Inferior parietal cortex (tissue), 1 donor: ENCODE measurements at regions not wholly inside any gene's neighbourhood (a gene's known extent, or its start where the extent isn't known, plus 50 kb on each side); places are given as distances from the start of the nearest gene placed in this dataset.

ENCODE experiments used
- DNase-seq: peaks from one replicate; pipeline ENCODE4 v3.0.0-alpha.2; 2016; ENCODE audit errors: extremely low spot score

DNA sequence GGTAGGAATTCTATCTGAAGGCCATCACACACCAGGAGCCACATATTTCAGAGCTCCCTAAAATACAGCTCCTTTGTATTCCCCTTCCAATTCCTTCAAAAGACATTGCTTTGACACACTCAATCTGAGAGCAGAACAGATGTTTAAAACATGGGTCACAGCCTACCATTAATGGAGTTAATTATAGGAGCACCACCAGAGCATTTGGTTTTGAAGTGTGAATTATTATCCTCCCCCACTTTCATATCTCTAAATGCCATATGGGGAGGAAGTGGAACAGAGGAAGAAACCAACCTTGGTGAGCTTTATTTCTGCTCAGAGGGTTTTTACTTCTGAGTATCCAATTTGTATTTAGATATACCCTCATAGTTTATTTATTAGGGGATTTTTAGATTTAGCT lies 50.7 kb upstream of the TNFRSF21 start:
- no peak for DNase-seq

DNA sequence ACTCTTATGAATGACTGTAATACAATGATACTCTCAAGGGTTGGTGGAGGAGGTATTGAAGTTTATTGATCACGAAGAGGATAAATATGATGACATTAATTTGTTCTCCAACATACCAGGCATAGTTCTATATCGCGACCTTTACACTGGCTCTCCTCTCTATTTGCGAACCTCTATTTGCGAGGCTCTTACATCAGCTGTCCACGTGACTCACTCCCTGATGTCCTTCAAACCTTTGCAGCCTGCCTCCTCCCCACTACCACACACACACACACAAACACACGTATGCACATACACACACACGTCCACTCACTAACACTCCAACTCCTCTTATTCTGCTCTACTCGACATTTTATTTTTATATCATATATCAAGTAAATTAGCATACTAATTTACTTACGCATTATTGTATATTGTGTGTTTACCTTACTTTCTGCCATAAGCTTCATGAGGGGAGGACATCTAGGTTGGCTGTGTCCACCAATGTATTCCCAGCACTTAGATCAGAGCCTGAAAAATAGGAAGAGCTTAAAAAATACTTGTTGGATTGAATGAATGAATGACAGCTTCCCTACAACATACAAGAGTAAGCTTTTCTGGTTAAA lies 53.3 kb upstream of the TNFRSF21 start:
- DNase-seq: no peak

DNA sequence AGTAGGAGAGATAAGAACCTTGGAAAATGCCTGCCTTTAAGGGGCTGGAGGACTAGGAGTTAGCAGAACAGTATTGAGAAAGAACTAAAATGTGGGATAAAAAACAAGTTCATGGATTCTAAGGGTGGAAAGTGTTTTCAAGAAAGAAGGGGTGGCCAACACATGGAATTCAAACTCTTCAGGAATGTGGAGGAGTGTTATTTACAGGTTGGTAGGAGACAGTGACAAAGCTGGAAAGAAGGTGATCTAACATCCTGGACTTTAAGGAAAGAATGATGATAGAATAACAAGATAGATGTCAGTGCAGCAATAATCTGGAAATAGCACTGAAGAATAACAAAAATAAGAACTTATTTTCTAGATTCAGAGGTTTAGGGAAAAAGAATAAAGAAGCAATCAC lies 54.0 kb upstream of the TNFRSF21 start:
- no peak for DNase-seq

DNA sequence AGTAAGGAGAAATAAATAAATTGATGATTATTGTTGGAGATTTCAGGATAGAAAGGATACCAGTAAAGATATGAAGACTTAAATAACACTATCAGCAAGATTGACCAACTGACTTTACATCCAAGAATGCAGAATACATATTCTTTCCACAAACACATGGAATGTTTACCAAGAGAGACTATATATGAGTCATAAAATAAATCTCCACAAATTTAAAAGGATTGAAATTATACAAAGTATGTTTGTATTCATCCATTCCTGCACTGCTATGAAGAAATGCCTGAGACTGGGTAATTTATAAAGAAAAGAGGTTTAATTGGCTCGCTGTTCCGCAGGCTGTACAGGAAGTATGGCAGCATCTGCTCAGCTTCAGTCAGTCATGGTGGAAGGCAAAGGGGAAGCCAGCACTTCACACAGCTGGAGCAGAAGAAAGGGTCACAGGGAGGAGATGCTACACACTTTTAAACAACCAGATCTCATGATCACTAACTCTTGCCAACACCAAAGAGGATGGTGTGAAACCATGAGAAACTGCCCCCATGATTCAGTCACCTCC lies 56.7 kb upstream of the TNFRSF21 start:
- no peak for DNase-seq

DNA sequence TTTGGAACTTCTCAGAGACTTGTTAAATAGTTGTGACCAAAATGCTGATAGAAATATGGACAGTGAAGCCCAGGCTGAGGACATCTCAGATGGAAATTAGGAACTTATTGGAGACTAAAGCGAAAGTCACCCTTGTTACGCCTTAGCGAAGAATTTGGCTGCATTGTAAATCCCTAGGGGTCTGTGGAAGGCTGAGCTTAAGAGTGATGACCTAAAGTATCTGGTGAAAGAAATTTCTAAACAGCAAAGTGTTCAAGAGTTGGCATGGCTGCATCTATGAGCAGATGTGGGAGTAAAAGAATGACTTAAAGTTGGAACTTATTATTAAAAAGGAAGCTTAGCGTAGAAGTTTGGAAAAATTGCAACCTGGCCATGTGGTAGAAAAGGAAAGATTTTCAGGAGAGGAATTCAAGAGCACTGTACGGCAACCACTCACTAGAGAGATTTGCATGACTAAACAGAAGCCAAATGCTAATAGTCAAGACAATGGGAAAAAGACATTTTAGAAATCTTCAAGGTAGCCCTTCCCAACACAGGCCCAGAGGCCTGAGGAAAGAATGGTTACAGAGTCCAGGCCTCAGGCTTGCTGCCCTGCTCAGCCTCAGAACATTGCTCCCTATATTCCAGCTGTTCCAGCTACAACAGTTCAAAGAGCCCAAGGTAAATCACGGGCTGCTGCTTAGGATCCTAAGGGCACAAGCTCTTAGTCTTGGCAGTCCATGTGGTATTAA lies 61.6 kb upstream of the TNFRSF21 start:
- DNase-seq: no peak

DNA sequence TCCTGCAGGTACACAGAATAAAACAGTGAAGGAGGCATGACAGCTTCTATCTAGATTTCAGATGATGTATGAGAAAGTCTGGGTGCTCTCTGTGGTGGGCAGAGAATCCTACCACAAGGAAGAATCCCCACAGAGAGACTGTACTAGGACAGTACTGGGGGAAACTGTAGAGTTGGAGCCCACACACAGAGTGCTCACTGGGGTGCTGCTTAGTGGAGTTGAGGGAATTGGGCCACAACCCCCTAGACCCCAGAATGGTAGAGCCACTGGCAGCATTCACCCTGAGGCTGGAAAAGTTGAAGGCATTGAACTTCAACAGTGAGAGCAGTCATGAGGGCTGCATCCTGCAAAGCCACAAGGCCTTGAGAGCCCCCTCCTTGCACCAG lies 62.2 kb upstream of the TNFRSF21 start:
- no peak for DNase-seq

DNA sequence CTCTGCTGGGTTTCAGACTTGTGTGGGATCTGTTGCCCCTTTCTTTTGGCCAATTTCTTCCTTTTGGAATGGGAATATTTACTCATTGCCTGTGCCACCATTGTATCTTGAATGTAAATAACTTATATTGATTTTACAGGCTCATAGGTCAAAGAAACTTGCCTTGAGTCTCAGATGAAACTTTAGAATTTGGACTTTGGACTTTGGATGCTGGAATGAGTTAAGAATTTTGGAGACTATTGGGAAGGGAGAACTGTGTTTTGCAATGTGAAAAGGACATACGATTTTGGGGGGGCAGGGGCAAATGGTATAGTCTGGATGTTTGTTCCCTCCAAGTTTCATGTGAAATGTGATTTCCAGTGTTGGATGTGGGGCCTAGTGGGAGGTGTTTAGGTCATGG lies 62.6 kb upstream of the TNFRSF21 start:
- no peak for DNase-seq

DNA sequence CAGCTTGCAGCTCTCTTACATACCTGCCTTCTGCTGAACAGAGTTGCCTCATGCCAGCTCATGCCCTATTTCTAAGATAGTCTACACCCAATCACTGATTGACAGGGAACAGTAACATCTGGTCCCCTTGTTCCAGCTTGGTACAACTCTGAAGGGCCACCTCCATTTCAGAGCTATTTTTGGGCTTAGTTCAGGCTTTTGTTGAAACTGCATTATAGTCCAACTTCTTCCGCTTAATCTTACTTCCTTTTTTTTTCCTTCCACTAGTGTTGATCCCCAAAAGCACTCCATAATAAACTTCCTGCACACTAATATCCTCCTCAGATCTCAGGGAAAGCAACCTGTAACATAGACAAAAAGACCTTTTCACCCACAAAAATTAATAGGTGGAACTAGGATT lies 65.7 kb upstream of the TNFRSF21 start:
- DNase-seq: no peak

DNA sequence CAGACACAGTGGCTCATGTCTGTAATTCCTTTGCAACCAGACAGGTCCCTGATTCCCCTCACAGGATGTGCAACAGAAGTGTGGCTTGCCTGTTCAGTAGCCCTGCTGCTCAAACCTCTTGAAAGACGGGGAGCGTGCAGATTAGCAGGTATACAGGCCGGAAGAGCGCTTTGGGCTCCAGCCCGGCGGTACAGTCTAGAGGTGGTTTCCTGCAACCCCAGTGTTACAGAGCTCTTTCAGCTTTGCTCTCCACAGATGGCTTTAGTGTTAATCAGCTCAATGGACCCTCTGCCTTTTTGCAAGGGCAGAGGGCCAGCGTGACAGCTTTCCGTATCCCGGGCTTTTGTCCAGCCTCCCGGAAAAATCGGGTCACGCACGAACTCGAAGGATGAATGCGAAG lies 67.2 kb upstream of the TNFRSF21 start:
- DNase-seq: no peak

DNA sequence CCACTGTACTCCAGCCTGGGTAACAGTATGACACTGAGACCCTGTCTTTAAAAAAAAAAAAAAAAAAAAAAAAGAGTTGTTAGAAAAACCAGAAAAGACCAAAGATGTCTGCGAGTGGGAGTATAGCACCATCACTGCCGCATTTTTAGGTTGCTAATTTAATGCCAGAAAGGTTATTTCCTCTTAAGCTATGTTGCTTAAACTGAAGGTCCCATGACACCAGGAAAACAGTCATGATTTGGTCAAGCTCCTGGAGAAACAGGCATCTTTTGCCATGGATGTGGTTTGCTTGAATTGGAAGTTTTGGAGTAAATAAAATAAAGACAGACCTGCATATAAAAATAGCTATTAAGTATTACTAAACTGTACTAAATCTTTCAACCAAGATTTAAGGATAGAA lies 68.3 kb upstream of the TNFRSF21 start:
- DNase-seq: no peak

DNA sequence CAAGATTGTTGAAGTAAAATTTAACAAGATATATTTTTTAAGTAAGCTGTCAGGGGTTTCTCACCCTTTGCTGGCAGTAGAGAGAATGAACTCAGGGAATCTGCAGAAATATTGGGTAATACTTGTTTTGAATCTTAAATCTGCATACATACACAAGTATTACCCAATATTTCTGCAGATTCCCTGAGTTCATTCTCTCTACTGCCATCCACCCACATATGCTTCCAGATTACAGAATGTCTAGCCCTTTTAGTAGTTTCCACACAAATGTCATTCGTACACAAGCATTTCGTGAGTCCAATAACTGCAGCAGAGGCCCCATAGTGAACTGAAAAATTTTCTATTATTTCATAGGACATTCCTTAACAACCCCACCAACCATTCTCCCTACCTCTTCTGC lies 69.6 kb upstream of the TNFRSF21 start:
- no peak for DNase-seq

DNA sequence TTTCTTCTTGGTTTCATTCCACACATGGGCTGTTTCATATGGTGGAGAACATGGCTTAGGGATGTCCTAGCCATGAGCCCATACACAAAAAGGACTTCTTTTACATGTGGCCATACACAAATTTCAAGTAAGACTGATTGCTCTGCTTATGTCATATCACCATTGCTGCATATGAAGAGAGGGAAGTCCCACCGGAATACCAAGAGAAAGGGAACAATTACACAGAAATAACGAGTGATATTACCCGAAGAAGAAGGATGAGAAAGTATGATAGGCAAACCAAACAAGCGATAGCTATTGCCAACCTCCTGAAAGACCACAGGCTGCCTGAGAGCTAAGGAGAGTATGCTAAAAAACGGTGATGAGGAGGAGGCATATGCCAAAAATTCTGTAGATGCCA lies 70.5 kb upstream of the TNFRSF21 start:
- no peak for DNase-seq

DNA sequence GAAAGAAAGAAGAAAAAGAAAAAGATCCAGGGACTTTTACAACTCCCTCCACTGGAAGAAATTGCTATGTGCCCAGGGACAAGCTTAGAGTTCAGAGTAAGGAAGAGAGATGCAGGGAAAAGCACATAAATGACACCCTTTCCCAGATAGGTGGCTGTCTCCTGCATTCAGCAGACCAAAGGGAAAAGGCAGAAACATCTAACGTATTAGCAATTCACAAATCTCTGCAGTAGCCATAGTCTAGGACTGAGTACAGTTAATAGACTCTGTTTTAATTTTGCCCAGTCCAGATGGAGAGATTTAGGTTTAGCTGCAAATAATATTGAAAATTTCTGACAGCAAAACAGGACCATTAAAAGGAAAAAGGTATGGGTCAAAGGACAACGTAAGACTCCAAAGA lies 71.3 kb upstream of the TNFRSF21 start:
- no peak for DNase-seq

DNA sequence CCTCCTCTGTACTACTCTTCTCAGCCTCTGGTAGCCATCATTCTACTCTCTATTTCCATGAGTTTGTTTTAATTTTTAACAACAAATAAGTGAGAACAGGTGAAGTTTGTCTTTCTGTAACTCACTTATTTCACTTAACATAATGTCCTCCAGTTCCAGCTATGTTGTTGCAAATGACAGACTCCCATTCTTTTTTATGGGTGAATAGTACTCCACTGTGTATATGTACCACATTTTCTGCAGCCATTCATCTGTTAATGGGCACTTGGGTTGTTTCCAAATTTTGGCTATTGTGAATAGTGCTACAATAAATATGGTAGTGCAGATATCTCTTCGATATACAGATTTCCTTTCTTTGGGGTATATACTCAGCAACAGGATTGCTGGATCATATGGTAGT lies 73.7 kb upstream of the TNFRSF21 start:
- no peak for DNase-seq

DNA sequence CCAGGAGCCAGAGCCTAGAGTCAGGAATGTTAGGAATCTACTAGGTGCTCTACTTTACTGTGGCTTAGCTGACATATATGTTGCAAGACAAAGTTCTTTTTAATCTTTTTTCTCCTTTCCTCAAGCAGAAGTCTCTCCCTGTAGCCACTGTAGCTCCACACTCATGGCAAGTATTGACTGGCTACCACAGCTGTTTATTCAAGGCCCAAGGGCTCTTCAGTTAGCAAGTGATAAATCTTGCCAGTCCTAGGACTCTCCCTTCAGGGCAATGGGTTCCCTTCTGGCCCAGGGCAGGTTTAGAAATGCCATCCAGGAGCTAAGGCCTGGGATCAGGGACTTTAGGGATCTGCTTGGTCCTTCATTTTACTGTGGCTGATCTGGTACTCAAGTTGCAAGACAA lies 82.0 kb upstream of the TNFRSF21 start:
- no peak for DNase-seq

DNA sequence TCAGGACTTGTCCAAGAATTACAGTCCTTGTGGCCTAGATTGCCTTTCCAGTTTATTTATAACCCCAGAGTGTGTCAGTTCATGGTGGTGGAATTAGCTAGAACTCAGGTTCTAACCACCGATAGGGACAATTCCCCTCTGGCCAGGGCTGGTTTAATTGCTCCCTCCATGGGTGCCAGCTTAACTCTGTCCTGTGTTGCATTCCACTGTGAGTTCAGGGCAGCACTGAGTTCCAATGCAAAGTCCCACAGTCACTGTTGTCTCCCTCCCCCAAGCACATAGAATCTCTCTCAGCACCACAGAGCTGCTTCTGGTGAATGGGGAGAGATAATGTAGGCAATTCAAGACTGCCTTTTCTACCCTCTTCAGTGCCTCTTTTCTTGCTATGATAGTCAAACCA lies 82.5 kb upstream of the TNFRSF21 start:
- DNase-seq: no peak

DNA sequence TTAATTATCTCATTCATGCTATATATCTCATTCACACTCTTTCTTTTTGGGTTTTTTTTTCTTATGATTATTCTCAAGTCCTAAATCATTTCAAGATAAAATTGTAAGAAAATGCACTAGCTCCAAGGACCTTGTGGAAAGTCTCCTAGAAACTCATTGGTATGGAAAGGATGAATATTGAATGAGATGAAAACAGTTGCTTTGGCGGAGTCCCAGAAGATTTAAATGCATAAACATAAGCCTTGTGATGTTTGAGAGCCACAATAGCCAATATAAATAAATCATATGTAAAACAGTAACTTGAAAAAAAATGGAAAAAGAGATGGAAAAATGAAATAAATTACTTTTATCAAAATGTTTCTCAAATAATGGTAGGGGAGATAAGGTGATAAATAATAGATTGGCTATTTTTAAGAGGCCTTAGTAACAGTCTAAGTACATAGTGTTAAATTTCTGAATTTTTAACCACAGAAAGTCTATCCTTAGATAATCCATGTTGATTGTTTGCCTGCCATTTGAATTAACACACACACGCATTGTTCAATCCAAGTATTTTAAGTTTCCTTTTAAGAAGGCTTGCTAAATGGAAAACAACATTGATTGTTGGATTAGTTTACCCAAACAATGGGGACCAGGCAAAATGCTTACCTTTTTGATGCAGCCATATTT lies 81.1 kb upstream of the CD2AP start:
- no peak for DNase-seq

DNA sequence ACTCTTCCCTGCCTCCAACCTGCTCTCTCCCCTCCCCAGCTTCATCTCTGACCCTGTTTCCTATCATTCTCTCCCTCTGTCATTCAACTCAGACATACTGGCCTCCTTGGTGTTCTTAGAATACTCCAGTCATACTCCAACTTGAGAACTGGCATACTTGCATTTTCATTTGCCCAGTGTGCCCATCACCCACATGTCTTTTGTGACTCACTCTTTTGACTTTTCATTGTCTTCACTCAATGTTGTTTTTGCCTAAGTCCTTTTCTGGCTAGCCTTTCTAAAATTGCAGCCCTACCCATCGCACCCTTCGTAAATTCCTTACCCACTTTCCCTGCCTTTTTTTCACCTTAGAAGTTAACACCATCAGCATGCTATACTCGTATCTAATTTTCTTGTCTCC lies 77.0 kb upstream of the CD2AP start:
- no peak for DNase-seq

DNA sequence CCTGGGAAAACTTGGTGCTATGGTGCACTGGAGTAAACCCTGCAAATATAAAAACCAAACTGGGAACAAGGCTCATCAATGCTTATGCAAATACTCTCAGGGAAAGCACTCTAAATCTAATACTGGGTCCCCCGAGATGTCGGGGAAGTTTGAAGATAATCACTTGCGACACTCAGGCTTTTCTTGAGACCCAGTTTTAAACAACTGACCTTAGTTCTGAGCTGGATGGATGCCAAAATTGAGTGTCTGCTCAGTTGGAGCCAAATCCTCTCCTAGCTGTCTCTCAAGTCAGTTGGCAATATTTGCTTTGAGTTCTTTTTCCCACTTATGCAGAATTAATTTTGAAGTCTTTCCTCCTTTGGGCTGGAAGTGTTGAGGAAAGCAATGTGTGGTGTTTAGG lies 75.5 kb upstream of the CD2AP start:
- DNase-seq: no peak

DNA sequence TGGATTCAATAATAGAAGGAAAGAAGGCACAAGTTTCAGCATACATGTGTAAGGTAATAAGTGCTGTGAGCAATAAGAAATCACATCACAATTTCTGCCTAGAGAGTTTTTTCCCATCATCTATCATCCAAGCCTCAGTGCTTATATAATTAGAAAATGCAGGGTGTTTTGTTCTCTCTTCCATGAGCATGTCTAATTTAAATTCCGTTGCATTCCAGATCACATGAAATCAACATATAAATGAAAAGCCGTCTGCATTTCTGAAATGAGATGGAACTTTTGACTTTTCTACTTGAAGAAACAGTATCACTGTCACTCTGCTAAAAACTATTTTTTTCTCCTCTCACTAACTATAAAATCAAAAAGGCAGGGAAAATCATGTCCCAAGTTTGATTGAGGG lies 74.5 kb upstream of the CD2AP start:
- no peak for DNase-seq

DNA sequence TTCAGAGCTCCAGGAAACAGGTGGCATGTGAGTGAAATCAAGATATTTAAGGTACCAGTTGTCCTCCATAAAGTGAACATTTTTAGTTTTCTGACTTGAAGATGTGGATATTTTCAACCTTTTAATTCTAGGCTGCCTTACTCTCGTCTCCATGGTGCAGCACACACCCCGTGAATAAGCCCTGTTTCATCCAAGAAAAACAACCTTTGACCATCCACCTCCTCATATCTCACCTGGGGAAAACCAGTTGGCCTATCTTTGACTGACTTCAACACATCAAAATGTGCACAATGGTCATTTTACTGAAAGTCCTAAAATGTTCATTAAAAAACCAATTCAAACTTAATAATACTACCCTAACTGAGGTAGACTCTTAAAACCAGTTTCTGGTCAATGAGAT lies 73.8 kb upstream of the CD2AP start:
- no peak for DNase-seq

DNA sequence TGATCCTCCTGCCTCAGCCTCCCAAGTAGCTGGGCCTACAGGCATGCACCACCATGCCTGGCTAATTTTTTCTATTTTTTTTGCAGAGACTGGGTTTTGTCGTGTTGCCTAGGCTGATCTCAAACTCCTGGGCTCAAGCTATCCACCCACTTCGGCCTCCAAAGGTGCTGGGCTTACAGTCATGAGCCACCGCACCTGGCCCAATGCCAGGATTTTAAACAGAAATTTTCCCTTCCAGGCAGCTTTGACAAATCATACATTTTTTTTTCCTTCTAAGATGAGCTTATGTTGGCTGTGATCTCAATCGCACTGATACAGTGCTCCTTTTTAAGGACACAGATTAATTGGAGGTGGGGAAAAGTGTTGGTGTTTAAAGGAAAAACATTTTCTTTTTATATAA lies 73.2 kb upstream of the CD2AP start:
- DNase-seq: no peak

DNA sequence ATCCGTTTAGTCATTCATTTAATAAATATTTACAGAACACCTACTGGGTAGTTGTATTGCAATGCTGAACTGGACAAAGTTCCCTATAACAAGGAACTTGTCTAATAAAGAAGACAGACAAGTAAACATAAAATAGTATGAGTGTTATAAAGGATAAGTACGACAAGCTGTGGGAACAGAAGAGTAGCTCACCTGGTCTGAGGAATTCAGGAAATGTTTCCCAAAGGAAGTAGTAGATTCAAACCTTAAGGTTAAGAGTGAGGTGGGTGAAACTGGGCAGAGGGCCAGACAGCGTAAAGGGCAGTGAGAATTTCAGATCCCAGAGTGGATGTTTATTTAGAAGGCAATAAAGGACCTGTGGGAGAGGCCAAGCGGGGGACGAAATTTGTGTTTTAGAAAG lies 72.3 kb upstream of the CD2AP start:
- no peak for DNase-seq
